Ovary (tissue), 7 donors: ENCODE measurements at regions not wholly inside any gene's neighbourhood (a gene's known extent, or its start where the extent isn't known, plus 50 kb on each side); places are given as distances from the start of the nearest gene placed in this dataset.

Experiments used
- DNase-seq, 5 donors: peaks; one replicate each; pipeline ENCODE4 v3.0.0-alpha.2; 2019 to 2020
- H3K27ac ChIP-seq, 2 donors: fragments of 200-600 bp; one replicate each; pipeline versions ENCODE4 v1.5.1 to v1.8.0; 2019 to 2022
- H3K27me3 ChIP-seq: fragments of 200-600 bp; one replicate; pipeline ENCODE4 v1.8.0; 2022
- H3K36me3 ChIP-seq: fragments of 200-600 bp; sonication (generic); one replicate; pipeline ENCODE4 v1.5.1; 2019
- H3K4me1 ChIP-seq: one replicate; pipeline ENCODE4 v1.8.1; 2013; ENCODE audit warnings: mild to moderate bottlenecking, moderate library complexity; ENCODE audit not compliant: insufficient read depth
- H3K4me3 ChIP-seq: fragments of 200-600 bp; sonication (generic); one replicate; pipeline ENCODE4 v1.5.1; 2017
- H3K9me3 ChIP-seq, 2 donors: fragments of 200-600 bp in 1 of 2; sonication (generic) in 1 of 2; one replicate each; pipeline versions ENCODE4 v1.5.1 to v1.8.1; 2013 to 2019; ENCODE audit warnings: mild to moderate bottlenecking in 1 of 2, moderate library complexity in 1 of 2
- EP300 ChIP-seq: sonication (generic); formaldehyde crosslinking; IDR thresholded peaks from one replicate; pipeline ENCODE4 v1.6.1; 2017; ENCODE audit warnings: antibody characterized with exemption
- POLR2A ChIP-seq: fragments of 450-650 bp; IDR thresholded peaks from one replicate; pipeline ENCODE4 v1.6.1; 2017; ENCODE audit warnings: antibody characterized with exemption, mild to moderate bottlenecking, moderate library complexity
- WGBS, 3 donors: extraction: QIAGEN DNeasy Blood & Tissue Kit in 1 of 3; methylation state at CpG; one replicate each; pipeline versions ENCODE4 v1.1.5 to v1.1.7; 2013 to 2017; 5-methylcytosine and 5-hydroxymethylcytosine counted together
- intact Hi-C, 4 donors: fragments of 100-400 bp; cut with DNase I; formaldehyde crosslinking; loops; one replicate each; pipeline versions ENCODE4 v1.11.0 to v1.15.1; 2022 to 2023
- TF ChIP-seq, protein P1 (sequence below), 3 donors: fragments of 450-650 bp in 2 of 3; fragments of 200-600 bp in 1 of 3; IDR thresholded peaks; one replicate each; pipeline versions ENCODE4 v1.5.1 to v1.8.0; 2016 to 2022; ENCODE audit warnings: antibody characterized with exemption in 3 of 3, mild to moderate bottlenecking in 1 of 3
- donor health status: DM: no; HTN: no; CAD: no; lungs with moderate emphysema.
- donor health status: DM: no; HTN: no; CAD: no.
- donor health status: Bipolar disorder and iron deficiency.
- donor health status: DM: no; HTN: no; CAD: no.
- donor health status: DM: yes; HTN: yes; CAD: no.

- no peak for TF ChIP-seq EP300
- TF ChIP-seq, protein P1, sequence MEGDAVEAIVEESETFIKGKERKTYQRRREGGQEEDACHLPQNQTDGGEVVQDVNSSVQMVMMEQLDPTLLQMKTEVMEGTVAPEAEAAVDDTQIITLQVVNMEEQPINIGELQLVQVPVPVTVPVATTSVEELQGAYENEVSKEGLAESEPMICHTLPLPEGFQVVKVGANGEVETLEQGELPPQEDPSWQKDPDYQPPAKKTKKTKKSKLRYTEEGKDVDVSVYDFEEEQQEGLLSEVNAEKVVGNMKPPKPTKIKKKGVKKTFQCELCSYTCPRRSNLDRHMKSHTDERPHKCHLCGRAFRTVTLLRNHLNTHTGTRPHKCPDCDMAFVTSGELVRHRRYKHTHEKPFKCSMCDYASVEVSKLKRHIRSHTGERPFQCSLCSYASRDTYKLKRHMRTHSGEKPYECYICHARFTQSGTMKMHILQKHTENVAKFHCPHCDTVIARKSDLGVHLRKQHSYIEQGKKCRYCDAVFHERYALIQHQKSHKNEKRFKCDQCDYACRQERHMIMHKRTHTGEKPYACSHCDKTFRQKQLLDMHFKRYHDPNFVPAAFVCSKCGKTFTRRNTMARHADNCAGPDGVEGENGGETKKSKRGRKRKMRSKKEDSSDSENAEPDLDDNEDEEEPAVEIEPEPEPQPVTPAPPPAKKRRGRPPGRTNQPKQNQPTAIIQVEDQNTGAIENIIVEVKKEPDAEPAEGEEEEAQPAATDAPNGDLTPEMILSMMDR (IDR thresholded peaks at IDR 0.05): no peak
- TF ChIP-seq POLR2A: no peak
Observed at GRCh38 chr14:49957089-49957852, 64.4 kb downstream of the ARF6 start.

GRCh38 chr14:49959822-49960408 lies 67.0 kb downstream of the ARF6 start:
- WGBS, 3 donors: 33% methylated on average over 9 of the region's 9 CpGs
- Histone ChIP-seq H3K9me3 (no peaks in the 10 kb centered on the region), H3K4me3 (no peak overlapping the region), H3K27ac (no peak overlapping the region), H3K4me1 (no peaks in the 10 kb centered on the region), H3K27me3 (no peaks in the 10 kb centered on the region), H3K36me3 (no peaks in the 10 kb centered on the region)
- TF ChIP-seq EP300 (no peak), POLR2A (no peak)
- TF ChIP-seq, protein P1 (IDR thresholded peaks at IDR 0.05): no peak
- intact Hi-C loops: no loop called here
- DNase-seq: no peak

More at GRCh38 chr14:49957089-49957852, 64.4 kb downstream of the ARF6 start:
- Histone ChIP-seq H3K36me3 (no peaks in the 10 kb centered on the region), H3K27me3 (no peaks in the 10 kb centered on the region), H3K4me1 (no peaks in the 10 kb centered on the region), H3K4me3 (no peak overlapping the region), H3K9me3 (no peaks in the 10 kb centered on the region), H3K27ac (no peak overlapping the region)
- intact Hi-C loops: no loop called here
- DNase-seq: no peak
- 48 to 67% (median 54%) methylated on average over 7 of the region's 7 CpGs for WGBS, 3 donors

DNA sequence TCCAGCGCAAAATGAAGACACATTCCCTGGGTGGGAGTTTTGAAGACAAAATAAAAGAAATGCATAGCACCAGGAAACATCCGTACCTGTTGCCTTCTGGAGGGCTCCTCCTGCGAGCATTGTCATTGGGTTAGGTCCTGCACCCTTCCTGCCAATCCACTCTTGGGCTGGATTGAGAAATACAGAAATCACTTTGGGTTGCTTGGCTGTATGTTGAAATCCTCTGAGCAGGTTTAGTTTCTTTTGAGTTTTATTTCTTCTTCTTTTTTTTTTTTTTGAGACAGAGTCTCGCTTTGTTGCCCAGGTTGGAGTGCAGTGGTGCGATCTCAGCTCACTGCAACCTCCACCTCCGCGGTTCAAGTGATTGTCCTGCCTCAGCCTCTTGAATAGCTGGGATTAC lies 67.6 kb downstream of the ARF6 start:
- Histone ChIP-seq H3K36me3 (no peaks in the 10 kb centered on the region), H3K27ac (no peak overlapping the region), H3K27me3 (no peaks in the 10 kb centered on the region), H3K4me3 (no peak overlapping the region), H3K4me1 (no peaks in the 10 kb centered on the region), H3K9me3 (no peaks in the 10 kb centered on the region)
- 71 to 81% (median 72%) methylated on average over 7 of the region's 7 CpGs for WGBS, 3 donors
- no peak for DNase-seq
- no peak for TF ChIP-seq POLR2A
- TF ChIP-seq, protein P1 (IDR thresholded peaks at IDR 0.05): no peak
- TF ChIP-seq EP300: no peak
- intact Hi-C loops: no loop called here

GRCh38 chr14:49961270-49962222 lies 68.7 kb downstream of the ARF6 start:
- H3K4me1 ChIP-seq: no peaks in the 10 kb centered on the region
- intact Hi-C loops: no loop called here
- no peak overlapping the region for H3K27ac ChIP-seq
- no peak overlapping the region for H3K4me3 ChIP-seq
- no peaks in the 10 kb centered on the region for H3K27me3 ChIP-seq
- H3K36me3 ChIP-seq: no peaks in the 10 kb centered on the region
- 94 to 95% (median 95%) methylated on average over 13 of the region's 13 CpGs for WGBS, 3 donors
- H3K9me3 ChIP-seq: no peaks in the 10 kb centered on the region
- no peak for DNase-seq
- no peak for TF ChIP-seq EP300
- TF ChIP-seq, protein P1 (IDR thresholded peaks at IDR 0.05): no peak
- no peak for TF ChIP-seq POLR2A
